OCI-LY3 (cell line): ENCODE measurements at regions not wholly inside any gene's neighbourhood (a gene's known extent, or its start where the extent isn't known, plus 50 kb on each side); places are given as distances from the start of the nearest gene placed in this dataset.

ENCODE experiments used
- H2AFZ ChIP-seq: fragments of 200-600, 300-600 bp; shearing (Covaris generic); 2 replicates; pipeline ENCODE4 v1.6.0; 2014; ENCODE audit warnings: antibody characterized with exemption, low read depth, low read length
- H3K27ac ChIP-seq: fragments of 200-600, 300-600 bp; sonication (generic); 2 replicates; pipeline ENCODE4 v1.5.1; 2014; ENCODE audit warnings: mild to moderate bottlenecking, low read length, moderate library complexity, mixed read lengths
- H3K27me3 ChIP-seq: fragments of 200-600, 300-600 bp; sonication (generic); 2 replicates; pipeline ENCODE4 v1.6.1; 2014; ENCODE audit warnings: low read depth, low read length, mixed read lengths
- H3K36me3 ChIP-seq: fragments of 200-600, 300-600 bp; sonication (generic); replicated peaks from 2 replicates; pipeline ENCODE3; 2014; ENCODE audit warnings: low read depth, low read length, mixed read lengths
- H3K4me1 ChIP-seq: fragments of 300-600, 200-600 bp; sonication (generic); 2 replicates; pipeline ENCODE4 v1.6.1; 2014; ENCODE audit warnings: low read length, mixed read lengths
- H3K4me2 ChIP-seq: fragments of 200-600, 300-600 bp; sonication (generic); 2 replicates; pipeline ENCODE4 v1.6.1; 2014; ENCODE audit warnings: low read length, mixed read lengths
- H3K4me3 ChIP-seq: fragments of 300-600, 200-600 bp; sonication (generic); 2 replicates; pipeline ENCODE4 v1.5.1; 2014; ENCODE audit warnings: antibody characterized with exemption, mild to moderate bottlenecking, low read length, moderate library complexity
- H3K79me2 ChIP-seq: fragments of 300-600, 200-600 bp; shearing (Covaris generic); 2 replicates; pipeline ENCODE4 v1.6.1; 2014; ENCODE audit warnings: mild to moderate bottlenecking, low read length, mixed read lengths
- H3K9ac ChIP-seq: fragments of 300-600, 200-600 bp; shearing (Covaris generic); 2 replicates; pipeline ENCODE4 v1.6.0; 2014; ENCODE audit warnings: mild to moderate bottlenecking, low read length, moderate library complexity
- H3K9me3 ChIP-seq: fragments of 200-600, 300-600 bp; shearing (Covaris generic); 2 replicates; pipeline ENCODE4 v1.6.1; 2014; ENCODE audit warnings: low read length, mixed read lengths; ENCODE audit not compliant: insufficient read depth
- H4K20me1 ChIP-seq: fragments of 200-600, 300-600 bp; sonication (generic); 2 replicates; pipeline ENCODE4 v1.6.1; 2016; ENCODE audit warnings: low read length, mixed read lengths; ENCODE audit not compliant: insufficient read depth
- CTCF ChIP-seq: fragments of 200-600, 300-600 bp; sonication (generic); IDR thresholded peaks from 2 replicates; pipeline ENCODE4 v1.5.1; 2014; ENCODE audit warnings: antibody characterized with exemption, low read length, low read depth
- EZH2phosphoT487 ChIP-seq: fragments of 200-600 bp; shearing (Covaris generic); IDR thresholded peaks from 2 replicates; pipeline ENCODE4 v1.6.1; 2018; ENCODE audit warnings: antibody characterized with exemption, mixed run types, low read depth

GRCh38 chr7:121570365-121570764, 174.3 kb upstream of the FAM3C start:
- H3K27ac ChIP-seq: no peak overlapping the region
- H4K20me1 ChIP-seq: no peaks in the 10 kb centered on the region
- no peak overlapping the region for H3K9ac ChIP-seq
- no peaks in the 10 kb centered on the region for H3K9me3 ChIP-seq
- no peaks in the 10 kb centered on the region for H3K79me2 ChIP-seq
- no peak overlapping the region for H2AFZ ChIP-seq
- no peak overlapping the region for H3K4me2 ChIP-seq
- no peak overlapping the region for H3K4me3 ChIP-seq
- no peaks in the 10 kb centered on the region for H3K27me3 ChIP-seq
- TF ChIP-seq EZH2phosphoT487 (no peak), CTCF (no peak)
- H3K36me3 ChIP-seq: no peaks in the 10 kb centered on the region
- H3K4me1 ChIP-seq: no peaks in the 10 kb centered on the region

DNA sequence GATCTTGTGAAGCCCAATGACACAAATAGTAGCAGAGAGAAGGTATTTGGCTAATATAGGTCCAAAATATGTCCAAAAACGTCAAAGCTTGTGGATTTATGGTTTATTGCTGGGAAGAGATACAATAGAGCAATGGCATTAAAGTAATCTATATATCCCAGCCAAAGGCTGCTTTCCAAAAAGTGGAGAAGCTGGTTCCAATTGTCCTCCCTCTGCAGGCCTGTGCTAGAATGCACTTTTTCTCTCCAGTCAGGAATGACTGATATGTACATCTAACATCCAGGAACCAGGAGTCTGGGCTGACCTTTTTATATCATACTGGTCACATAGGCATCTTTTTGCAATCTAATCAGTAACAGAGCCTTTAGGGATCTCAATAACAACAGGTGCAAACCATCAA, 167.1 kb upstream of the FAM3C start:
- Histone ChIP-seq H3K4me3 (no peak overlapping the region), H2AFZ (no peak overlapping the region), H4K20me1 (no peaks in the 10 kb centered on the region), H3K36me3 (no peaks in the 10 kb centered on the region), H3K27ac (no peak overlapping the region), H3K4me1 (no peaks in the 10 kb centered on the region), H3K9me3 (no peaks in the 10 kb centered on the region), H3K9ac (no peak overlapping the region), H3K79me2 (no peaks in the 10 kb centered on the region), H3K4me2 (no peak overlapping the region), H3K27me3 (no peaks in the 10 kb centered on the region)
- TF ChIP-seq CTCF: no peak

DNA sequence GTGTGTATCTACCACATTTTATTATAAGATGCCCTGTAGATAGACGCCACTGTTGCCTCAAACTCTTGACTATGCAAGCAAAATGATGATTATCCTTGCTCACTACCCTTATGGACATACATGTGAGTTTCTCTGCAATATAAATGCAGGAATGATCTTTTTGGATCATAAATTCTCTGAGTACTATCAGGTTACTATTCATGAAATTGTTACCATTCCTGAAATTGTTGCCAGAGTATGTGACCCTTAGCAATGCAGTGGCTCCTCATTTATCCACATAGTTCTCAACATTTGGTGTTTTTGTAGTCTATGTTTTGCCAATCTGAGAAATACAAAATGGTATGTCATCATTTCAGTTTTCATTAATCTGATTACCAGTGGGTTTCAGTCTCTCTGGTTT, 166.2 kb upstream of the FAM3C start:
- Histone ChIP-seq H4K20me1 (no peaks in the 10 kb centered on the region), H2AFZ (no peak overlapping the region), H3K79me2 (no peaks in the 10 kb centered on the region), H3K4me2 (no peak overlapping the region), H3K9ac (no peak overlapping the region), H3K4me3 (no peak overlapping the region), H3K9me3 (no peaks in the 10 kb centered on the region), H3K27me3 (no peaks in the 10 kb centered on the region), H3K4me1 (no peaks in the 10 kb centered on the region), H3K27ac (no peak overlapping the region), H3K36me3 (no peaks in the 10 kb centered on the region)
- TF ChIP-seq EZH2phosphoT487: no peak
- no peak for TF ChIP-seq CTCF

GRCh38 chr7:121561717-121562116, 165.6 kb upstream of the FAM3C start:
- H3K36me3 ChIP-seq: no peaks in the 10 kb centered on the region
- no peak overlapping the region for H3K9ac ChIP-seq
- no peaks in the 10 kb centered on the region for H4K20me1 ChIP-seq
- TF ChIP-seq CTCF (no peak), EZH2phosphoT487 (no peak)
- no peak overlapping the region for H2AFZ ChIP-seq
- H3K4me2 ChIP-seq: no peak overlapping the region
- H3K27ac ChIP-seq: no peak overlapping the region
- H3K79me2 ChIP-seq: no peaks in the 10 kb centered on the region
- no peaks in the 10 kb centered on the region for H3K9me3 ChIP-seq
- H3K27me3 ChIP-seq: no peaks in the 10 kb centered on the region
- H3K4me3 ChIP-seq: no peak overlapping the region
- no peaks in the 10 kb centered on the region for H3K4me1 ChIP-seq
